HCT116 (cell line): ENCODE measurements at regions not wholly inside any gene's neighbourhood (a gene's known extent, or its start where the extent isn't known, plus 50 kb on each side); places are given as distances from the start of the nearest gene placed in this dataset.

Experiments
- CBX3 ChIP-seq: IDR thresholded peaks from 2 replicates; pipeline ENCODE4 v1.6.1; 2012; ENCODE audit warnings: low read depth
- CEBPB ChIP-seq: IDR thresholded peaks from 2 replicates; pipeline ENCODE4 v1.6.1; 2012; ENCODE audit warnings: low read depth
- EGR1 ChIP-seq: IDR thresholded peaks from 2 replicates; pipeline ENCODE4 v1.6.1; 2012; ENCODE audit warnings: low read depth
- ELF1 ChIP-seq: IDR thresholded peaks from 2 replicates; pipeline ENCODE4 v1.6.1; 2012; ENCODE audit warnings: low read depth, borderline replicate concordance
- EZH2 ChIP-seq: fragments of 200-600 bp; sonication (generic); IDR thresholded peaks from 2 replicates; pipeline ENCODE4 v1.6.1; 2017; ENCODE audit warnings: antibody characterized with exemption, mixed run types
- EZH2phosphoT487 ChIP-seq: fragments of 200-600 bp; IDR thresholded peaks from 2 replicates; pipeline ENCODE4 v1.6.1; 2018; ENCODE audit warnings: antibody characterized with exemption, borderline replicate concordance
- POLR2A ChIP-seq: IDR thresholded peaks from 2 replicates; pipeline ENCODE4 v1.7.0; 2011; ENCODE audit warnings: borderline replicate concordance; ENCODE audit not compliant: insufficient read depth, insufficient read length; ENCODE audit errors: extremely low read depth
- TF ChIP-seq, protein P1 (sequence below), 3 experiments: fragments of 200-600 bp in 1 of 3; sonication (generic) in 1 of 3; IDR thresholded peaks in 2 of 3; conservative IDR thresholded peaks in 1 of 3; 2 replicates each; pipeline ENCODE4 v1.5.1; 2012 to 2017; ENCODE audit warnings: low read depth in 2 of 3, low read length in 2 of 3, antibody characterized with exemption in 1 of 3, borderline replicate concordance in 1 of 3, control low read depth in 1 of 3, mild to moderate bottlenecking in 1 of 3, mixed read lengths in 1 of 3, mixed run types in 1 of 3, moderate library complexity in 1 of 3; ENCODE audit not compliant: insufficient read depth in 1 of 3
- TF ChIP-seq, protein P2 (sequence below): IDR thresholded peaks from 2 replicates; pipeline ENCODE4 v1.6.1; 2012; ENCODE audit warnings: low read depth
- TF ChIP-seq, protein P3 (sequence below): IDR thresholded peaks from 2 replicates; pipeline ENCODE4 v1.6.1; 2012
- TF ChIP-seq, protein P4 (sequence below): IDR thresholded peaks from 2 replicates; pipeline ENCODE4 v1.6.1; 2011; ENCODE audit warnings: mild to moderate bottlenecking, low read length, moderate library complexity; ENCODE audit not compliant: insufficient replicate concordance; ENCODE audit errors: extremely low read depth
- TF ChIP-seq, protein P5 (sequence below): IDR thresholded peaks from 2 replicates; pipeline ENCODE4 v1.6.1; 2012

DNA sequence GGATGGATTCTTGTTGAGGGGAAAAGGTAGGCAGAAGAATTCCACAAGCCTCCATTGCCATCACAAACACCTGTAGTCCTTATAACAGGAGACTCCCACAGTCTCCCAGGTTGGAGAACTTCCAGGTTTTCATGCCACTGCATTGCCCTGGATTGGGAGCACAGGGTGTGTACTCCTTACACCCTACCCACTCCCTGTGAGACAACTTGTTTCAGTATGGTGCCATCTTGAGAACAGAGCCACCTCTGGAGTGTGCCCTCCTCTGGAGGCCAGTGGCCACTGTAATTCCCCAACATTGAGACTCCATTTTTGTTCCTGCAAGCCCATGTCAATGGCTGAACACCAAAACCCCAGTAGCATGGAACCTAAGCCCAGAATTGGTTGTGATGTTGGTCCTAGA, 123.5 kb upstream of the LAMA2 start:
- TF ChIP-seq, protein P1, sequence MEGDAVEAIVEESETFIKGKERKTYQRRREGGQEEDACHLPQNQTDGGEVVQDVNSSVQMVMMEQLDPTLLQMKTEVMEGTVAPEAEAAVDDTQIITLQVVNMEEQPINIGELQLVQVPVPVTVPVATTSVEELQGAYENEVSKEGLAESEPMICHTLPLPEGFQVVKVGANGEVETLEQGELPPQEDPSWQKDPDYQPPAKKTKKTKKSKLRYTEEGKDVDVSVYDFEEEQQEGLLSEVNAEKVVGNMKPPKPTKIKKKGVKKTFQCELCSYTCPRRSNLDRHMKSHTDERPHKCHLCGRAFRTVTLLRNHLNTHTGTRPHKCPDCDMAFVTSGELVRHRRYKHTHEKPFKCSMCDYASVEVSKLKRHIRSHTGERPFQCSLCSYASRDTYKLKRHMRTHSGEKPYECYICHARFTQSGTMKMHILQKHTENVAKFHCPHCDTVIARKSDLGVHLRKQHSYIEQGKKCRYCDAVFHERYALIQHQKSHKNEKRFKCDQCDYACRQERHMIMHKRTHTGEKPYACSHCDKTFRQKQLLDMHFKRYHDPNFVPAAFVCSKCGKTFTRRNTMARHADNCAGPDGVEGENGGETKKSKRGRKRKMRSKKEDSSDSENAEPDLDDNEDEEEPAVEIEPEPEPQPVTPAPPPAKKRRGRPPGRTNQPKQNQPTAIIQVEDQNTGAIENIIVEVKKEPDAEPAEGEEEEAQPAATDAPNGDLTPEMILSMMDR (IDR thresholded peaks at IDR 0.05 in 2 of 3, conservative IDR thresholded peaks at IDR 0.05 in 1 of 3; ENCODE audit: borderline replicate concordance in 1 of 3, insufficient read depth in 1 of 3, low read depth in 2 of 3, low read length in 2 of 3) = no peak
- TF ChIP-seq EZH2 (no peak), EGR1 (no peak), CEBPB (no peak), ELF1 (no peak), EZH2phosphoT487 (no peak), POLR2A (no peak), CBX3 (no peak)
- TF ChIP-seq, protein P2, sequence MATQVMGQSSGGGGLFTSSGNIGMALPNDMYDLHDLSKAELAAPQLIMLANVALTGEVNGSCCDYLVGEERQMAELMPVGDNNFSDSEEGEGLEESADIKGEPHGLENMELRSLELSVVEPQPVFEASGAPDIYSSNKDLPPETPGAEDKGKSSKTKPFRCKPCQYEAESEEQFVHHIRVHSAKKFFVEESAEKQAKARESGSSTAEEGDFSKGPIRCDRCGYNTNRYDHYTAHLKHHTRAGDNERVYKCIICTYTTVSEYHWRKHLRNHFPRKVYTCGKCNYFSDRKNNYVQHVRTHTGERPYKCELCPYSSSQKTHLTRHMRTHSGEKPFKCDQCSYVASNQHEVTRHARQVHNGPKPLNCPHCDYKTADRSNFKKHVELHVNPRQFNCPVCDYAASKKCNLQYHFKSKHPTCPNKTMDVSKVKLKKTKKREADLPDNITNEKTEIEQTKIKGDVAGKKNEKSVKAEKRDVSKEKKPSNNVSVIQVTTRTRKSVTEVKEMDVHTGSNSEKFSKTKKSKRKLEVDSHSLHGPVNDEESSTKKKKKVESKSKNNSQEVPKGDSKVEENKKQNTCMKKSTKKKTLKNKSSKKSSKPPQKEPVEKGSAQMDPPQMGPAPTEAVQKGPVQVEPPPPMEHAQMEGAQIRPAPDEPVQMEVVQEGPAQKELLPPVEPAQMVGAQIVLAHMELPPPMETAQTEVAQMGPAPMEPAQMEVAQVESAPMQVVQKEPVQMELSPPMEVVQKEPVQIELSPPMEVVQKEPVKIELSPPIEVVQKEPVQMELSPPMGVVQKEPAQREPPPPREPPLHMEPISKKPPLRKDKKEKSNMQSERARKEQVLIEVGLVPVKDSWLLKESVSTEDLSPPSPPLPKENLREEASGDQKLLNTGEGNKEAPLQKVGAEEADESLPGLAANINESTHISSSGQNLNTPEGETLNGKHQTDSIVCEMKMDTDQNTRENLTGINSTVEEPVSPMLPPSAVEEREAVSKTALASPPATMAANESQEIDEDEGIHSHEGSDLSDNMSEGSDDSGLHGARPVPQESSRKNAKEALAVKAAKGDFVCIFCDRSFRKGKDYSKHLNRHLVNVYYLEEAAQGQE = no peak
- TF ChIP-seq, protein P3, sequence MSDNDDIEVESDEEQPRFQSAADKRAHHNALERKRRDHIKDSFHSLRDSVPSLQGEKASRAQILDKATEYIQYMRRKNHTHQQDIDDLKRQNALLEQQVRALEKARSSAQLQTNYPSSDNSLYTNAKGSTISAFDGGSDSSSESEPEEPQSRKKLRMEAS = no peak
- TF ChIP-seq, protein P4, sequence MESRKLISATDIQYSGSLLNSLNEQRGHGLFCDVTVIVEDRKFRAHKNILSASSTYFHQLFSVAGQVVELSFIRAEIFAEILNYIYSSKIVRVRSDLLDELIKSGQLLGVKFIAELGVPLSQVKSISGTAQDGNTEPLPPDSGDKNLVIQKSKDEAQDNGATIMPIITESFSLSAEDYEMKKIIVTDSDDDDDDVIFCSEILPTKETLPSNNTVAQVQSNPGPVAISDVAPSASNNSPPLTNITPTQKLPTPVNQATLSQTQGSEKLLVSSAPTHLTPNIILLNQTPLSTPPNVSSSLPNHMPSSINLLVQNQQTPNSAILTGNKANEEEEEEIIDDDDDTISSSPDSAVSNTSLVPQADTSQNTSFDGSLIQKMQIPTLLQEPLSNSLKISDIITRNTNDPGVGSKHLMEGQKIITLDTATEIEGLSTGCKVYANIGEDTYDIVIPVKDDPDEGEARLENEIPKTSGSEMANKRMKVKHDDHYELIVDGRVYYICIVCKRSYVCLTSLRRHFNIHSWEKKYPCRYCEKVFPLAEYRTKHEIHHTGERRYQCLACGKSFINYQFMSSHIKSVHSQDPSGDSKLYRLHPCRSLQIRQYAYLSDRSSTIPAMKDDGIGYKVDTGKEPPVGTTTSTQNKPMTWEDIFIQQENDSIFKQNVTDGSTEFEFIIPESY = no peak
- TF ChIP-seq, protein P5, sequence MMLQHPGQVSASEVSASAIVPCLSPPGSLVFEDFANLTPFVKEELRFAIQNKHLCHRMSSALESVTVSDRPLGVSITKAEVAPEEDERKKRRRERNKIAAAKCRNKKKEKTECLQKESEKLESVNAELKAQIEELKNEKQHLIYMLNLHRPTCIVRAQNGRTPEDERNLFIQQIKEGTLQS = no peak
